ENCODE measurements at regions not wholly inside any gene's neighbourhood (a gene's known extent, or its start where the extent isn't known, plus 50 kb on each side); places are given as distances from the start of the nearest gene placed in this dataset.
"Not testable (repeated sequence)": the region's sequence is repeated elsewhere in the genome, so short reads cannot be mapped to it uniquely, and the experiment has no call there.

DNA sequence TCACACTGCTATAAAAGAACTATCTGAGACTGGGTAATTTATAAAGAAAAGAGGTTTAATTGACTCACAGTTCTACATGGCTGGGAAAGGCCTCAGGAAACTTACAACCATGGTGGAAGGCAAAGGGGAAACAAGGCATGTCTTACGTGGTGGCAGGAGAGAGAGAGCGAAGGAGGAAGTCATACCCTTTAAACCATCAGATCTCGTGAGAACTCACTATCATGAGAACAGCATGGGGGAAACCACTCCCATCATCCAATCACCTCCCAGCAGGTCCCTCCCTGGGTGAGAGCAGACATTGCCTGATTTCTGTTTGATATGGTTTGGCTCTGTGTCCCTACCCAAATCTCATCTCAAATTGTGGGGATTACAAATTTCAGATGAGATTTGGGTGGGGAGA, 86.9 kb upstream of the CTDP1 start:
- TF ChIP-seq, protein P1, sequence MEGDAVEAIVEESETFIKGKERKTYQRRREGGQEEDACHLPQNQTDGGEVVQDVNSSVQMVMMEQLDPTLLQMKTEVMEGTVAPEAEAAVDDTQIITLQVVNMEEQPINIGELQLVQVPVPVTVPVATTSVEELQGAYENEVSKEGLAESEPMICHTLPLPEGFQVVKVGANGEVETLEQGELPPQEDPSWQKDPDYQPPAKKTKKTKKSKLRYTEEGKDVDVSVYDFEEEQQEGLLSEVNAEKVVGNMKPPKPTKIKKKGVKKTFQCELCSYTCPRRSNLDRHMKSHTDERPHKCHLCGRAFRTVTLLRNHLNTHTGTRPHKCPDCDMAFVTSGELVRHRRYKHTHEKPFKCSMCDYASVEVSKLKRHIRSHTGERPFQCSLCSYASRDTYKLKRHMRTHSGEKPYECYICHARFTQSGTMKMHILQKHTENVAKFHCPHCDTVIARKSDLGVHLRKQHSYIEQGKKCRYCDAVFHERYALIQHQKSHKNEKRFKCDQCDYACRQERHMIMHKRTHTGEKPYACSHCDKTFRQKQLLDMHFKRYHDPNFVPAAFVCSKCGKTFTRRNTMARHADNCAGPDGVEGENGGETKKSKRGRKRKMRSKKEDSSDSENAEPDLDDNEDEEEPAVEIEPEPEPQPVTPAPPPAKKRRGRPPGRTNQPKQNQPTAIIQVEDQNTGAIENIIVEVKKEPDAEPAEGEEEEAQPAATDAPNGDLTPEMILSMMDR (IDR thresholded peaks at IDR 0.05) = not testable (repeated sequence)
- not testable (repeated sequence) for TF ChIP-seq POLR2A (IDR thresholded peaks at IDR 0.05)
